ENCODE measurements at regions not wholly inside any gene's neighbourhood (a gene's known extent, or its start where the extent isn't known, plus 50 kb on each side); places are given as distances from the start of the nearest gene placed in this dataset.

DNA sequence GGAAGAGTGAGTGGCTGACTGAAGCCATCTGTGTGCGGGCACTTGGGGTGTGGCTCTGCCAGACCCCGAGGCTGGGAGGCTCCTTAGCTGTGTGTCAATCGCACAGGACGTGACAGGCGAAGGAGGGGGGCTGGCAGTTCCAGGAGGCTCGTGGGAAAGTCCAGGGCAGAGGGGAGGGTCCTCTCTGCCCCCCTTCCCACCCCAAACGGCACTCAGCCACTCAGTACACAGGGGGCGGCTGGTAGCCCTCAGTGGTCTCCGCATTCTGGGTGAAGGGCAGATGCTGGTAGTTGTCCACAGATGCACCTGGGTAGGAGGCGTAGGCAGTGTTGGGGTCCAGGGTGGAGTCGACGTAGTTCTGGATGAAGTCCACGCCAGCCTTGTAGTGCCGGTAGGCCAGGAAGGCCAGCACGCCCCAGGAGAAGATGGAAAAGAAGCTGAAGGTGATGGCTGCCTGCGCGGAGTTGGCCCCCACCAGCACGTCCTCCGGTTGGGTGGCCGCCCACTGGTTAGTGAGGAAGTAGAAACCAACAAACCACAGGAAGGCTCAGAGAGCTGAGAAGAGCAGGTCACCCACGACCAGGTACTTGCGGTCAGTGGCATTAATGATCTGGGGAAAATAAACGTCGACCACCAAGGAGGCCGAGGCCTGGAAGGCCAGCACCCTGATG, 85.4 kb upstream of the CEP78 start:
- Histone ChIP-seq H2BK20ac (ENCODE audit: low read depth, low read length) (no peak overlapping the region), H2BK120ac (ENCODE audit: low read depth, low read length) (no peak overlapping the region), H3K4me1 (ENCODE audit: control insufficient read depth, insufficient read depth, low read length) (no peaks in the 10 kb centered on the region), H3K27me3 (ENCODE audit: control insufficient read depth, insufficient read depth, low read length) (no peaks in the 10 kb centered on the region), H3K79me1 (ENCODE audit: low read depth in 1 of 2, low read length in 2 of 2) (no peaks in the 10 kb centered on the region), H3K4ac (ENCODE audit: low read depth, low read length) (no peak overlapping the region), H2BK15ac (ENCODE audit: low read depth, low read length) (no peak overlapping the region), H3K18ac (ENCODE audit: low read depth, low read length) (no peak overlapping the region), H2AK9ac (replicated peaks; ENCODE audit: low read depth, low read length, poor library complexity) (no peak overlapping the region), H3K23ac (ENCODE audit: low read depth, low read length) (no peak overlapping the region), H2BK5ac (ENCODE audit: low read depth, low read length, poor library complexity, severe bottlenecking) (no peak overlapping the region), H3K4me2 (ENCODE audit: low read depth, low read length) (no peak overlapping the region), H3K56ac (ENCODE audit: extremely low read depth, insufficient read depth, low read length) (no peak overlapping the region), H2AK5ac (ENCODE audit: low read depth, low read length) (no peak overlapping the region), H4K5ac (ENCODE audit: low read depth, low read length) (no peak overlapping the region), H3K14ac (replicated peaks; ENCODE audit: low read depth, low read length) (no peak overlapping the region), H3K9me1 (ENCODE audit: insufficient read depth, low read length) (no peaks in the 10 kb centered on the region), H3K9me3 (ENCODE audit: control insufficient read depth, insufficient read depth, low read length) (peaks cover 3% of the 10 kb centered on the region; the same call in 1 of the 2 replicates), H3K27ac (ENCODE audit: insufficient read depth, low read length) (no peak overlapping the region), H3K36me3 (ENCODE audit: control insufficient read depth, insufficient read depth, low read length) (no peaks in the 10 kb centered on the region), H3K4me3 (ENCODE audit: insufficient read depth, low read depth, low read length) (no peak overlapping the region), H4K8ac (ENCODE audit: low read depth in 2 of 2, low read length in 2 of 2) (no peak overlapping the region), H2AFZ (replicated peaks; ENCODE audit: low read length, poor library complexity) (no peak overlapping the region), H4K20me1 (ENCODE audit: insufficient read depth, low read length) (no peaks in the 10 kb centered on the region), H3K9ac (ENCODE audit: low read depth, low read length) (no peak overlapping the region), H4K91ac (ENCODE audit: insufficient read depth, low read depth, low read length) (no peak overlapping the region)
- DNase-seq (no peak), ATAC-seq (ENCODE audit: low read depth) (no peak)
- intact Hi-C loops (cut with micrococcal nuclease) (no loop called here), in situ Hi-C loops (cut with MboI; ENCODE audit: low sequenced_read_pairs) (no loop called here), dilution Hi-C loops (cut with HindIII; ENCODE audit: low sequenced_read_pairs, unreplicated experiment) (no loop called here)
- TF ChIP-seq MXI1 (IDR thresholded peaks at IDR 0.05; ENCODE audit: borderline replicate concordance, low read depth, low read length) (no peak), RCOR1 (IDR thresholded peaks at IDR 0.05; ENCODE audit: insufficient replicate concordance, low read length) (no peak), RFX5 (IDR thresholded peaks at IDR 0.05; ENCODE audit: low read depth, low read length) (no peak), CHD1 (IDR thresholded peaks at IDR 0.05; ENCODE audit: low read depth, low read length) (no peak), FOS (IDR thresholded peaks at IDR 0.05; ENCODE audit: low read depth, low read length) (no peak)
- TF ChIP-seq, protein P1, sequence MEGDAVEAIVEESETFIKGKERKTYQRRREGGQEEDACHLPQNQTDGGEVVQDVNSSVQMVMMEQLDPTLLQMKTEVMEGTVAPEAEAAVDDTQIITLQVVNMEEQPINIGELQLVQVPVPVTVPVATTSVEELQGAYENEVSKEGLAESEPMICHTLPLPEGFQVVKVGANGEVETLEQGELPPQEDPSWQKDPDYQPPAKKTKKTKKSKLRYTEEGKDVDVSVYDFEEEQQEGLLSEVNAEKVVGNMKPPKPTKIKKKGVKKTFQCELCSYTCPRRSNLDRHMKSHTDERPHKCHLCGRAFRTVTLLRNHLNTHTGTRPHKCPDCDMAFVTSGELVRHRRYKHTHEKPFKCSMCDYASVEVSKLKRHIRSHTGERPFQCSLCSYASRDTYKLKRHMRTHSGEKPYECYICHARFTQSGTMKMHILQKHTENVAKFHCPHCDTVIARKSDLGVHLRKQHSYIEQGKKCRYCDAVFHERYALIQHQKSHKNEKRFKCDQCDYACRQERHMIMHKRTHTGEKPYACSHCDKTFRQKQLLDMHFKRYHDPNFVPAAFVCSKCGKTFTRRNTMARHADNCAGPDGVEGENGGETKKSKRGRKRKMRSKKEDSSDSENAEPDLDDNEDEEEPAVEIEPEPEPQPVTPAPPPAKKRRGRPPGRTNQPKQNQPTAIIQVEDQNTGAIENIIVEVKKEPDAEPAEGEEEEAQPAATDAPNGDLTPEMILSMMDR (conservative IDR thresholded peaks at IDR 0.05; ENCODE audit: low read depth, low read length): no peak
- TF ChIP-seq, protein P2, sequence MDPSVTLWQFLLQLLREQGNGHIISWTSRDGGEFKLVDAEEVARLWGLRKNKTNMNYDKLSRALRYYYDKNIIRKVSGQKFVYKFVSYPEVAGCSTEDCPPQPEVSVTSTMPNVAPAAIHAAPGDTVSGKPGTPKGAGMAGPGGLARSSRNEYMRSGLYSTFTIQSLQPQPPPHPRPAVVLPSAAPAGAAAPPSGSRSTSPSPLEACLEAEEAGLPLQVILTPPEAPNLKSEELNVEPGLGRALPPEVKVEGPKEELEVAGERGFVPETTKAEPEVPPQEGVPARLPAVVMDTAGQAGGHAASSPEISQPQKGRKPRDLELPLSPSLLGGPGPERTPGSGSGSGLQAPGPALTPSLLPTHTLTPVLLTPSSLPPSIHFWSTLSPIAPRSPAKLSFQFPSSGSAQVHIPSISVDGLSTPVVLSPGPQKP (IDR thresholded peaks at IDR 0.05; ENCODE audit: borderline replicate concordance, low read depth, low read length): no peak
- POLR2A ChIA-PET (ENCODE audit: unreplicated experiment): no interaction called here
- CTCF ChIA-PET: no interaction called here
- WGBS, 2 experiments (ENCODE audit: extremely low coverage in 2 of 2, insufficient read length in 1 of 2): 86% methylated on average over 4 of the region's 25 CpGs; no CpG with 5 or more reads in 1 of the 2 experiments
- BruUV-seq (replicated peaks): no TSS peak

Data from IMR-90 (cell line).